NCI-H2171 (cell line): ENCODE measurements at regions not wholly inside any gene's neighbourhood (a gene's known extent, or its start where the extent isn't known, plus 50 kb on each side); places are given as distances from the start of the nearest gene placed in this dataset.

Source experiments
- DNase-seq: peaks from one replicate; lab custom pipeline; 2025; lab: John Stamatoyannopoulos, UW

GRCh38 chr4:31955346-31955745 lies 1235.2 kb downstream of the PCDH7 start:
- DNase-seq = no peak

- no peak for DNase-seq
Observed at GRCh38 chr4:31959972-31960371, 1239.8 kb downstream of the PCDH7 start.

GRCh38 chr4:31964685-31965084 lies 1244.5 kb downstream of the PCDH7 start:
- DNase-seq = no peak

- DNase-seq = no peak
Observed at GRCh38 chr4:31968842-31969241, 1248.7 kb downstream of the PCDH7 start.

- DNase-seq = no peak
Observed at GRCh38 chr4:31974490-31975002, 1254.4 kb downstream of the PCDH7 start.

- no peak for DNase-seq
Observed at GRCh38 chr4:31979988-31980387, 1259.8 kb downstream of the PCDH7 start.

GRCh38 chr4:31983246-31983645 lies 1263.1 kb downstream of the PCDH7 start:
- no peak for DNase-seq

GRCh38 chr4:31983677-31984076 lies 1263.5 kb downstream of the PCDH7 start:
- DNase-seq = no peak

GRCh38 chr4:31984872-31985271 lies 1264.7 kb downstream of the PCDH7 start:
- DNase-seq = no peak

- no peak for DNase-seq
Observed at GRCh38 chr4:31995943-31996901, 1276.1 kb downstream of the PCDH7 start.

GRCh38 chr4:31998807-31999206 lies 1278.6 kb downstream of the PCDH7 start:
- DNase-seq = no peak

- DNase-seq = no peak
Observed at GRCh38 chr4:31999848-32000247, 1279.7 kb downstream of the PCDH7 start.

GRCh38 chr4:32000846-32001488 lies 1280.8 kb downstream of the PCDH7 start:
- no peak for DNase-seq

GRCh38 chr4:32002037-32002747 lies 1282.0 kb downstream of the PCDH7 start:
- DNase-seq = no peak

GRCh38 chr4:32003548-32003947 lies 1283.4 kb downstream of the PCDH7 start:
- no peak for DNase-seq

GRCh38 chr4:32010221-32010620 lies 1290.1 kb downstream of the PCDH7 start:
- DNase-seq = no peak

- DNase-seq = no peak
Observed at GRCh38 chr4:32022071-32022470, 1301.9 kb downstream of the PCDH7 start.

- no peak for DNase-seq
Observed at GRCh38 chr4:32025851-32026459, 1305.8 kb downstream of the PCDH7 start.

- no peak for DNase-seq
Observed at GRCh38 chr4:32030406-32030805, 1310.2 kb downstream of the PCDH7 start.

- DNase-seq = no peak
Observed at GRCh38 chr4:32031026-32031425, 1310.9 kb downstream of the PCDH7 start.

- no peak for DNase-seq
Observed at GRCh38 chr4:32032136-32032672, 1312.0 kb downstream of the PCDH7 start.

- DNase-seq = no peak
Observed at GRCh38 chr4:32037399-32037798, 1317.2 kb downstream of the PCDH7 start.
